ENCODE measurements at regions not wholly inside any gene's neighbourhood (a gene's known extent, or its start where the extent isn't known, plus 50 kb on each side); places are given as distances from the start of the nearest gene placed in this dataset.

DNA sequence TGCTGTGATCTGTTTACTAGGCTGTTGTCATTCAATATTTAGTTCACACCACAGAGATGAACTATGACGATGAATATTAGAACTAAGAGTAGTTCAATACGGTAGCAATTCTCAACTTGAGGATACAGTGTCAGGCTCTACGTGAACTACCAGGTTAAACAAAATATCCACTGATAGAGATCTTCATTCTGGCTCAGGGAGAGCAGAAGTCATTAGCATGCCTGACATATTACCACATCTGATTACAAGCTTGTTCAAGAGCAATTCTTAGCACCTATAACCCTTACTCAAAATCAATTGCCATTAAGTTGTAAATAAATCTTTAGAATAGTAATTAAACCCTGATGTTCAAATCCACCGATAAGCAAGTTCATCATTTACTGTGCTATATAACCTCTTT, 207.2 kb downstream of the CHRM3 start:
- DNase-seq (ENCODE audit: low read depth) = no peak

DNA sequence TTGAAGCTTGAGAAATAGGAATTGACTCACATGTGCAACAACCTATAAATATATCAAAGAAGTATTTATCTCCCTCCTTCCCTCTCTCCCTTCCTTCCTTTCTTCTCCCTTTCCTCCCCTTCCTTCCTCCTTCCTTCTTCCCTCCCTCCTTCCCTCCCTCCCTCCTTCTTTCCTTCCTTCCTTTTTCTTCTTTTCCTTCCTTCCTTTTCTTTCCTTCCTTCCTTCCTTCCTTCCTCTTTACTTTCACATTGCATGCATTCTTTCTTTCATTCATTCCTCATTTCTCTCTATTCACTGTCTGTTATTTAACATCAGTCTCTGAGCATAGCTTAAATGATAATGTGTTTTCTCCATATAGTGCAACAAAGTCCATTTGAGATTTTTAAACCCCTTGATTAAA, 214.2 kb downstream of the CHRM3 start:
- no peak for DNase-seq (ENCODE audit: low read depth)

DNA sequence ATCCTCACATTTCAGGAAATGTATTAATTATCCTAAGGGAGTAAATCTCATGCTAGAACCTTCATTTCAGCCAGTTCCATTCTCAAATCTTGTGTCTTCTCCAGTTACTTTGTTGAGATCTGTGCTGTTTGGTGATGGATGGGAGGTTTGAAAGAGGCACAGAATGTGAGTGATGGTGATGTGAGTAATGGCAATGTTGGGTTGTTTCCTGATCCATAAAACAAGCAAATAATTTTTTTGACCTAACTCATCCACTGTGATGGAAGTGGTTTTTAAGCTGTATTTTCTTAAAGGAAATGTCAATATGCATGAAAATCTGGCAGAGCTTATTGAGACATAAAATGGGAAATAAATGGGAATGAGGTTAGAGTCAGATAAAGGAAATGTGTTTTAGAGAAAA, 214.7 kb downstream of the CHRM3 start:
- DNase-seq (ENCODE audit: low read depth) = no peak

DNA sequence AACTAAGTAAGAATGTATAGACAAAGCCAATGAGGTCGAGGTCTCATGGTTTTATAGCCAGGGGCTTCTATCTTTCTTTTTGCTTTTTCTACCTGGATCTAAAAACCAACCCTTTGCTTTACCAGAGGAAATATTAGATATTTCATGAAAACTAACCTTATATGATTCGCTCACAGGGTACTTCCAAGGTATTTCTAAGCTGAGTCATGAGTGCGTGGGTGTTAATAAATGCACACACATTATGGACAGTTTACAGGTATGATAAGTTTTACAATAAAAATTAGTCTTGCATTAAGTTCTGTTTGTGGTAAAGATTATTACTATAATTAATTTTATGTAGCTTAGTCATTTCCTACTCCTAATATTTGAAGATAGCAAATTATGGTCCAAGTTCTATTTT, 217.2 kb downstream of the CHRM3 start:
- DNase-seq (ENCODE audit: low read depth) = no peak

- no peak for DNase-seq (ENCODE audit: low read depth)
Observed at GRCh38 chr1:239606850-239607400, 220.6 kb downstream of the CHRM3 start.

DNA sequence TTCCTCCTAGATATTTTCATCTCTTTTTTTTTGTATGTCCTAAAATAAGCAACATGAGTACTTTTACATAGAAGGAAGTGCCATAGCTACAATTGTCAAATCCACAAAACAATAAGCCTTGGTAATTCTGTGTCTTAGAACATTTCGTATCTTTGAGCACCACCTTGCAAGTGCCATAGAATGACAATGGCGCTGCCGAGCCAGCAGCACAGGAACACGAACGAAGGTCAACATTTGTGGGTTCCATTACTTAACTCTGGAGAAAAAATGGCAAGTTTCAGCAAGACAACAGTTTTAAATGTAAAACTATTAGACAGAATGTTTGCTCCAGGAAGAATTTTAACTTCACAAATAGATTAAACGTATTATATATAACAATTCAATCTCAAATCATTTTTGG, 222.1 kb downstream of the CHRM3 start:
- DNase-seq (ENCODE audit: low read depth) = no peak

DNA sequence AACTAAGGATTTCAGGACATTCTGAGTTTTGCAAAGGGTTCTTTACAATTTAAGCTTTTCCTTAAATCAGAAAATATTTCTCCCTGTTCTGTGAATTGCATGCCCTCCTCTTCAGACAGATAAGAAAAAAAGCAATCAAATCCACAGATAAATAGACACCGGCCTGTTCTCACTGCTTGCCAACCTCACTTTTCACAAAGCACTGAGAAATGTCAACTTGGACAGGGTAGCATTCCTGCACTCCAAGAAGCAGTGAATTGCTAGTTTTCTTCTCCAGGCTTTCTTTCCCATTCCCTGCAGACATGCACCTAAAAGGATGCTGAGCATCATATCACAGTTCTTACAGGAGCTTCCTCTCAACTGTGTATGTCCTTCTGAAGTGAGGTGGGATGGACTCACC, 226.0 kb downstream of the CHRM3 start:
- DNase-seq (ENCODE audit: low read depth) = no peak

- no peak for DNase-seq (ENCODE audit: low read depth)
Observed at GRCh38 chr1:239616673-239617072, 230.3 kb downstream of the CHRM3 start.

DNA sequence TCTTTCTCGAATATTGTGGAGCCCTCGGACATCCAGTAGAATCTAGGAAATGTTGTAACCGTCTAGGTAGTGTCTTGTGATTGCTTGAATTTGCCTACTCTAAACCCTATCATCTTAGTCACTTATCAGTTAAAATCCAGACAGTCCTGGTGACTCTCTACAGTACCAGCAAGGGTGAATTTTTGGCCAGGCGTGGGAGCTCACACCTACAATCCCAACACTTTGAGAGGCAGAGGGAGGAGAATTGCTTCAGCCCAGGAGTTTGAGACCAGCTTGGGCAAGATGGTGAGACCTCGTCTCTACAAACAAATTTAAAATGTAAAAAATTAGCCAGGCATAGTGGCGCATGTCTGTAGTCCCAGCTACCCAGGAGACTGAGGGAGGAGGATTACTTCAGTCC, 230.9 kb downstream of the CHRM3 start:
- DNase-seq (ENCODE audit: low read depth) = no peak

DNA sequence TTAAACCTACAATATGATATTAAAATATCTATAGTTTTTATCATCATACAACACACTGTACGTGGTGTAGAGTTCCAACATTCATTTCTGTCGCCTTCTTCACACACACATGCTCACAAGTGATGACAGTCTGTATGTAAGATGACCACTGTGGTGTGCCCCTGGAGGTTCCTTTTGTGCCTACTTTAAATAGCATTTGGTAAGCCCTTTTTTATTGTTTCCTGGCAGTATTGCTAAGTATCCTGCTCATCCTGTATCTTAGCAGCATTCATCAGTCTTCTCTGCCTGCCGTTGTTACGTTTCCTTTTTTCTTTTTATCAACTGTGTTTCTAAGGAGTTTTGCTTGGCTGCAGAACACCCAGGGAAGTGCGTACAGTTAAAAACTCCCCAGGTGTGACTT, 231.4 kb downstream of the CHRM3 start:
- DNase-seq (ENCODE audit: low read depth) = no peak

DNA sequence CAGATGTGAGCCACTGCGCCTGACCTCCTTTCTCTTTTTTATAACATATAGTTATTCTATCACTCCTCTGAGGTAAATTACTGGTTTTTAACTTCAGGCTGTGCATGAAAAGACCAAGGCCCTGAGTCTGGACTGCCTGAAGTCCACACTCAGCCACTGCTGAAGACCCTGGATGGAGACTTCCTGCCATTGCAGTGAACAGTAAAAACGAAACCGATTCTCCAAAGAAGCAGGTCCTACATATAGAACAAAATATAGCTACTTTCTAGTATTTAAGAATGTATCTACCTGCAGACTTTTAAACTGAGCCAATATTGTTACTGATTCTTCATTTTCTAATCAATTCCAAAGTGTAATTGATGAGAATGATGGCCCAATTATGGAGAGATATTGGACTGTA, 232.8 kb downstream of the CHRM3 start:
- DNase-seq (ENCODE audit: low read depth) = no peak

DNA sequence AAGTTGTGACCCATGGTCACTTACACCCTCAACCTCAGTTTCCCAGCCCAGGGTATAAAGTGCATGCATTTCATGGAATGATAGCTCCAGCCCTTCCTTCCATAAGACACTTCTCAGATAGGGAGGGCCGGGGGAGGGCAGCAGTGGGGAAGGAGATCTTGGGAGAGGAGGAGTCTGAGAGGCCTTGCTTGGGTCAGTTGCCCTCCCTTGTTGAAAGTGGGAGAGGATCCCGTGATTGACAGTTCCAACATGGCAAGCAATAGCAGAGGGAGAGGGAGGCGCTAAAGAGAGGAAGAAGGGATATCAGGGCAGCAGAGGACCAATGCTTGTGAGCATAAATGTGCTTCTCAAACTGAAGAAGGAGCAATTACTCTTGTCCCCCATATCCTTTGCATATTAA, 244.4 kb downstream of the CHRM3 start:
- no peak for DNase-seq (ENCODE audit: low read depth)

GRCh38 chr1:239633432-239633831, 247.1 kb downstream of the CHRM3 start:
- DNase-seq (ENCODE audit: low read depth) = no peak

DNA sequence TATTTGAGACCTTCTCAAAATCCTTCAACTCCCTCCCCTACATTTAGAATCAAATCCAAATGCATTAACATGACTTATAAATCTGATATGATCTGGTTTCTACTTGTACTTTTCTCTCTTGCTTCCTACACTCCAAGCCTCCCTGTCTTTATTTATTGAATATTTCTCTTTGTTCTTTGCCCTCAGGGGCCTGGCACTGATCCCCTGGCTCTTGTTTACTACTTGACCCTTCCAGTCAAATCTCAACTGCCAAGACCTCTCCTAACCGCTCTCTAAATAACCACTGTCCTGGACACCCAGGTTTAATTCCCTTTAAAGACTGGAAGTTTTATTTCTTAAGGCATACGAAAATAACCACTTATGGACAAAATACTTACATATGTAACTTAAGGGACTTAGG, 248.9 kb downstream of the CHRM3 start:
- no peak for DNase-seq (ENCODE audit: low read depth)

DNA sequence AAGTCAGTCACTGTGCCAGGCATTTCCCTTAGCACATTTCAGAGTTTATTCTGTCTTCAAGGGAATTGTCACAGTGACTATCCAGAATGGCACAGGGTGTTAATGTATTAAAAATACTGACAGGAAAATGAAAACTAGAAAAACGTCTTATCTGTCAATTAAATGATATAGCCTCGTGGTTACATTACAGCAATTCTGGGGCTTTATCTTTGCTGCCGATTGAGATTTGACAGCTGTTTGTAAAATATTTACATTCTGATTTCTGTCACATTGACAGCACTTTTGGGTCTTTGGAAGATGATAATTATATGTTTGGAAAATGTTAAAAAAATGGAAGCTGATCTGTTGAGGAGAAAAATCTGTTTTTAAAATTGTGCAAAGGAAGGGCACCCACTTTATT, 250.0 kb downstream of the CHRM3 start:
- no peak for DNase-seq (ENCODE audit: low read depth)

DNA sequence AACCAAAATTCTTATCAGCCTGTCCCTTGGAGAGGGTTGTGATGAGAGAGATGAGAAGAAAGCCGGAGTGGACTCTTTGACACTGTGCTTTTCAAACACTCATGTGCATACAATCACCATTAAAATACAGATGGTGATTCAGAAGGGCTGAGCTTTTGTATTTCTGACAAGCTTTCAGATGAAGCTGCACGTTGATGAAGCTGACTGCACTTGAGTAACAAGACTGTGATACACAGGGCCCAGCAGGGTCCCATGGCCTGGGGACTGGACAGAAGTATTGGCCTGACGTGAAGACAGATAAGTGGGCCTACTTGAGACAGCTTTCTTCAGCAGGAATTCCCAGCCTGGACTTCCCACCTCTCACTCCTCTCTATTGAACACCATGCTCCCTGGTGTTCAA, 258.2 kb downstream of the CHRM3 start:
- no peak for DNase-seq (ENCODE audit: low read depth)

DNA sequence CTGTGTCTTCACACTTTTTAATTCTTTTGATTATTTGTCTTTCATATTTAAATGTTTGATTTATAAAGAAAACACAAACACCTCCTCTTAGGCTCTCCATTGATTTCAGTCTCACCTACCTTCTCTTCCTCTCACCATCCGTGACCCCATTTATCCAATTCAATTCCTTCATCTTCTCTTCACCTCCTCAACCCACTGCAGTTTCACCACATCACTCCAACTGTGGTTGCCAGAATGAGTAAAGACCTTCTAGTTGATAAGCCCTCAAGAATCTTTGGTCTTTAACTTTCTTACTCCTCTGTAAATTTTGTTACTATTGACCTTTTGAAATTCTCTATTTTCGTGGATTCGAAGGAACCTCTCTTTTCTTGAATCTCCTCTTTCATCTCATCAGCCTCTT, 260.7 kb downstream of the CHRM3 start:
- DNase-seq (ENCODE audit: low read depth) = no peak

- DNase-seq (ENCODE audit: low read depth) = no peak
Observed at GRCh38 chr1:239647964-239648632, 261.7 kb downstream of the CHRM3 start.

- no peak for DNase-seq (ENCODE audit: low read depth)
Observed at GRCh38 chr1:239655023-239655422, 268.7 kb downstream of the CHRM3 start.

GRCh38 chr1:239657291-239657690, 270.9 kb downstream of the CHRM3 start:
- no peak for DNase-seq (ENCODE audit: low read depth)

DNA sequence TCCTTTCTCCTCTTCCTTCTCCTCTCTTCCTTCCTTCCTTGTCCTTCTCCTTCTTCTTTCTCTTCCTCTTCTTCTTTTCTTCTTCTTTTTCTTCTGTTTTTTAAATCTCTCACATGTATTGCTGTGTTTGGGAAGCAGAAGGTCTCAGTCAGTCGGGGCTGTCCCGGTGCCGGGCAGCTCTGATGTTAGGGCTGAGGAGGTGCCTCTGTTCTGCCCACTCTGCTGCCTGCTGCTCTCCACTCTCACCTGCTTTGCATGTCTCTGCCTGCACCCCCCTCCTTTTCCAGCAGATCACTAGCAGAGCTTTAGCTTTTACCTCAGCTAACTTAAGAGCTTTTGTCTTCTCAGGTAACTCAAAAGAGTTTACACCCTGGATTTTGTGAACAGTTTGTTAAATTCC, 276.6 kb downstream of the CHRM3 start:
- no peak for DNase-seq (ENCODE audit: low read depth)

- no peak for DNase-seq (ENCODE audit: low read depth)
Observed at GRCh38 chr1:239672256-239672655, 285.9 kb downstream of the CHRM3 start.

DNA sequence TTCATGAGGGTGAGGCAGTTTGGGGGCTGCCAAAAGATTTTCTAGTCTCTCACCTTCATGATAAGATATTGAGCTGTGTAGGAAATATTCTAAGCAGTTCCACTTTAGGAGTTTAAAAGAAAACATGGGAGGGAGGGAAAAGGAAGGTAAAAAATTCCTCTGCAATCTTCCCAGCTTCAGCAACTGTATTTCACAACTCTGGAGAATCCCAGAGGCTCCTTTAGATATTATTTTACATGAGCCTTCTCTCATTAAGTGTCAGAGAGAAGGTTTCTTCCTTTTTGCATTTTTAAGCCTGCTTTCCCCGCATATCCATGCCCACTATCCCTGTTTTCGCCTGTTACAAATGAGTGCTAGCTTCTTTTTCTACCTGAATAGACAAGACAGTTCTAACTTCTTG, 289.4 kb downstream of the CHRM3 start:
- no peak for DNase-seq (ENCODE audit: low read depth)
